NCI-H774 (cell line): ENCODE measurements at regions not wholly inside any gene's neighbourhood (a gene's known extent, or its start where the extent isn't known, plus 50 kb on each side); places are given as distances from the start of the nearest gene placed in this dataset.

Experiments
- DNase-seq: peaks from one replicate; lab custom pipeline; 2025; lab: John Stamatoyannopoulos, UW

DNA sequence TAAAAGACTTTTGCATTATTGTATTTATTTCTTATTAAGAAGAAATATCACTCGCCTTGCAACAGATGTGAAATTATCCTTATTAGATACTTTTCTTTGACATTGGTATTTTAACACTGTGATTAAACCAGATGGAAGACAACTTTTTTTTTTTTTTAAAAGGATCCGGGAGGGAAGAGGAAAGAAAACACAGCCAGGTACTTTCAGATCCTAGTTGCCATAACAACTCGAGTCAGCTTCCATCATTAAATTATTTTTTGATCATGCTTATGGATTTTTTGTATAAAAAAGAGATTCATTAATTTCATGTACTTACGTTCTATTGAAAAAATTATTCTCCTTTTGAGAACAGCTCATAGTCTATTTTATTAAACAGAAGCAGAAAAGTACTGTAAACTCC lies 515.7 kb downstream of the TBC1D4 start:
- no peak for DNase-seq

DNA sequence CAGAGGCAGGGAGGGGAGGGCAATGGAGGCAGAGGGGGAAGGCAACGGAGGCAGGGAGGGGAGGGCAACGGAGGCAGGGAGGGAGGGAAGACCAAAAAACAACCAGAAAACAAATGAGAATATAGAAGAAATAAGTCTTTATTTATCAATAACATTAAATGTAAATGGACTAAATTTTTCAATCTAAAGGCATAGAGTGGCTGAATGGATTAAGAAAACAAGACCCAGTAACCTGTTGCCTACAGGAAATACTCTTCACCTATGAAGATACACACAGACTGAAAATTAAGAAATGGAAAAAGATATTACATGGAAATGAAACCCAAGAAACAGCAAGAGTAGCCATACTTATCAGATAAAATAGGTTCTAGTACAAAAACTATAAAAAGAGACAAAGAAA lies 536.3 kb downstream of the TBC1D4 start:
- DNase-seq, result no peak

DNA sequence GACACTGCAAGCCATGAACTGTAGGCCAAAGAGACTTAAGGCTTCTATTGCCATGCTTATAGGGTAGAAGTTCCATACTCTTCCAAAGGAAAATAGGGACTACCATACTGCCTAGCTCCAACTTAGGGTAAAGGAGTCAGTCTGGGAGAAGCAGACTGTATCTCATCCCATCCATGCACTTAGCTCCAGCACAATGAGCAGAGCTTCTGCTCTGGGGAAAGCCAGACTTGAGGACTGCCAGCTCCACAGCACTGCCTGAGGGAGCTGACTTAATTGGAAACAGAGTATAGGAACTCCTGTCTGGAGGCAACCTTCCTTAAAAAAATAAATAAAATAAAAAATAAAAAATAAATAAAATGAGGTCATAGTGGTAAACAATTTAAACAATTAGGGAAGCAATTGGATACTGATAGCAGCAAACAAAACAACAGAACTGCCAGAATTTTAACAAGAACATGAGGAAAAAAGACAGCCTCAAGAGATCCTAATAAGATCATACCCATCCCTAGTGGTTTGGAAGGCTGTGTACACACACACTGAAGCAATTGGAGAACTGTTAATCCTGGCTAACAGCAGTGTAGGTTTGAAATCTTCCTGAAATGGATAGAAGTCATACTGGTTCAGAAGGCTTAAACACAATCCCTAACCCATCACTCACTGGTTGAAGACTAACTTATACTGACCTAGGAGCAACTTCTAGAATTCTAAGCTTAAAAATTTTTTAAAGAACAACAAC lies 550.1 kb downstream of the TBC1D4 start:
- no peak for DNase-seq

DNA sequence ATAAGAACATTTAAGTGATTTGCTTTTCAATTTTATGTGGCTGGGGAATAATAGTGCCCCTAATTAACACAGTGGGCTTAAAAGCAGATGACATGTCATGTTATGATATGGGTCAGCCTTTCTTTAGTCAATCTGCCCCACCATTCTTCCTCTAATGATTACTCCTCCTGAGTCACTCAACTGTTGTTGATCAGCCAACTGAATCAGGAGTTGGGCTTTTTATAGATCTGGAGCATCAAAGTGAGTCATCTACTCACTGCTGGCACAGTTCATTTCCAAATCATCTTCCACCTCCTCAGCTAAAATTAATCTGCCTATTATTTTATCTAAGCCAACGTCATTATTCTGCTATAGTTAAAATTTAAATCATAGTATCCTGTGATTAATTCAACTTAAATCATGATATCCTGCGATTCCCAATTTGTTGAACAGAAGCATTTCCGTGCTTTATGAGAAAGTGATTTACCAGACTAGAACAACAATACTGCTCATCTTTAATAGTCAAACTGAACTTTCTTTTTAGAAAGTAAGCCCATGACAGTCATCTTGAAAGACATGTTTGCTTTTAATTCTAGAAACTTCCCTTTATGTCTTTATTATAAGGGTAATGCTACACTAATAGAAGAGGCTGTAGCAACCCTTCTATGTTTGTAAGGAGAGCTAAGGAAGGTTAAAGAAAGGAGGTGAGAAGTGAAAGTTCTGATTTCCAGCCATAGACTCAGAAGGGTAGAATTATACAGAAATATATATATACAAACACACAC lies 551.4 kb downstream of the TBC1D4 start:
- no peak for DNase-seq

DNA sequence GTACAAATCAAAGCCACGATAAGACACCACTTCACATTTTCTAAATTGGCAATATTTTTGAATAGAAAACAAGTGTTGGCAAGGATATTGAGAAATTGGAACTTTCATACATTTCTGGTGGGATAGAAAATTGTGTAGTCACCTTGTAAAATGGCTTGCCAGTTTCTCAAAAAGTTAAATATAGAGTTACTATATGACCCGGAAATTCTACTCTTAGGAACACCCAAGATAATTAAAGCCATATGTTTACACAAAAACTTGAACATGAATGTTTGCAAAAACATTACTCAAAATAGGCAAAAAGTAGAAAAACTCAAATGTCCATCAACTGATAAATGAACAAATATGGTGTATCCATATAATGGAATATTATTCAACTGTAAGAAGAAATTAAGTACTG lies 552.5 kb downstream of the TBC1D4 start:
- DNase-seq, result no peak

DNA sequence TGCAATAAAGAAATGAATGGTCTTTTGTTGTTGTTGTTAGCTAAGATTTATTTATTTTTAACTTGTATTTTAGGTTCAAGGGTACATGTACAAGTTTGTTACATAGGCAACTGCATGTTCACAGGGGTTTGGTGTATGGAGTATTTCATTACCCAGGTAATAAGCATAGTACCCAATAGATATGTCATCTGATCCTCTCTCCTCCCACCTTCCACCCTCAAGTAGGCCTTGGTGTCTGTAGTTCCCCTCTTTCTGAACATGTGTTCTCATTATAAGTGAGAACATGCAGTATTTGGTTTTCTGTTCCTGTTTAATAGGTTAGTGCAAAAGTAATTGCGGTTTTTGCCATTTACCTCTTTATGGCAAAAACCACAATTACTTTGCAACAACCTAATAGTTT lies 554.1 kb downstream of the TBC1D4 start:
- DNase-seq, result no peak

DNA sequence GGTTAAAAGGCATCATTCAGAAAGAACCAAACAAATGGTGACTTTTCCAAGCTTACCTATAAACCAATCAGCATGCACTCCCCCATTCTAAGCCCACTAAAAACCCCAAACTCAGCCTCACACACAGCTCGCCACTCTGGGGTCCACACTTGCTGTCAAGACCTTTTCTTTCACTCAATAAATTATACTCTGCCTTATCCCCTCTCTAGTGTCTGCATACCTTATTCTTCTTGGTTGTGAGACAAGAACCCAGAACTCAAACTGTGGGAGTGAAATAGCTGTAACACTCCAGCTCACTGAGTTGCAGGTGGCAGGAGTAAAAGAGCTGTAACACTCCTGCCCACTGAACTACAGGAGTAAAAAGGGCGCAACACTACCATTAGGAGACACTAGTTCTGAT lies 559.0 kb downstream of the TBC1D4 start:
- no peak for DNase-seq

DNA sequence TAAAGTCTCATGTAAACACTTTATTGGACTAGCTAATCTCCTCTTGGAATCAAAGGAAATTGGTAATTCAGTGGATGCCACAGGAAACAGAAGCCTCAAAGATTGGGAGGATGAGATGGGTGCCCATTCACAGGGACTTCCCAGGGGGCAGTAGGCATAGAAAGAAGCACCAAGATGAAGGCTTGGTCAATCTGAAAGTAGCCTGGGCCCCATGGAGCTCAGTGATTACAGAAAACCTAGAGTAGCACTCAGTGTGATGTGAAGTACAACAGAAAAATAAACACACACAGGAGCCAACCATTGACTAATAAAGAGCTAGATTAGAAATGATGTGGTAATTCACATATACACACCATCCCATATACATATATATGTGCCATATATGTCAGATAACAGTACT lies 560.6 kb downstream of the TBC1D4 start:
- DNase-seq, result no peak

DNA sequence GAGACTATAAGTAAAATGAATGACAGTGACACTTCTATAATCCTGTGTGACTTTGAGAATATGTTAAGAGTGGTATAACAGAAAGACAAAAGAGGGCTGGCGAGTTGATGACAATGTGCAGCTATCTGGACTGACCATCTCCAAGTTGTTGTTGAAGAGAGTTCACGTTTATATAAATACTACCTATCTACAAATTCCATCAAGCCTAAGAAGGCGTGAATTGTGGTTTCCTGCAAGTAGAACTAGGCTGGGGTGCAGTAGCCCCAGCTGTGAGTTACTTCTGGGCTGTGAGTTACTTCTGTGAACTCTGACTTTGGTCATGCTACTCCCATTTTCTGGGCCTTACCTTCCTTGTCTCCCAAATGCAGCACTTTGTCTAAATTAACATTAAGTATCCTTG lies 561.0 kb downstream of the TBC1D4 start:
- DNase-seq, result no peak

DNA sequence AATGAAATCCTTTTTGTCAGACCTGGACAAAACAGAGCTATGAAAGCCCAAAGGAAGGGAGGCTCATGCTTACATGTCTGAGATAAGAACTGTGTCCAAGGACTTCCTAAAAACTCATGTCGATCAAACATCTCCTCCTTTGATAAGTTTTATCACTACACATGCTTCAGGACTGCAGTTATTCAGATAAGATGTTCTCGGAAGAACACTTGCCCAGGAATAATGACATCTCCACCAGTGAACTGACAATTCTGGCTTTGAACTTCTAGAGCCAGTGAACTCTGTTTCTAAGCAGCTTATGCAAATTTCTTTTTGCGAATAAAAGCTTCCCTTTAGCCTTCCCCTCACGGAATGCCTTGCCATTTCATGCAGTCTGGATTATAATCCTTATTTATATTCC lies 561.6 kb downstream of the TBC1D4 start:
- DNase-seq, result no peak

DNA sequence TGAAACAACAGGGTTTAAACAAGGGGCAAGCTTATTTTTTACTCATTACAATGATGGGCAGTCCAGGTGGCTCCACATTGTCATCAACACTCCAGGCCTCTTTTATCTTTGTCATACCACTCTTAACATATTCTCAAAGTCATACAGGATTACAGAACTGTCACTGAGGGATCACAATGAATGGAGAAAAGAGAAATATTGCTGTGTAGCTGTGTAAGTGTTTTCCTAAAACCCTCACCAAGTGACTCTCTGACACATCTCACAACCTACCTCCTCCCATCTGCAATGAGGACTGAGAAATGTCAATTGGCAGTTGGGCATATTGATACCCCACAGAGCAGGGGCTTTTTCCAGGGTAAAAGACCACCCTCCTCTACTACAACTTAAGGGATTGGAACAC lies 562.1 kb downstream of the TBC1D4 start:
- DNase-seq, result no peak

DNA sequence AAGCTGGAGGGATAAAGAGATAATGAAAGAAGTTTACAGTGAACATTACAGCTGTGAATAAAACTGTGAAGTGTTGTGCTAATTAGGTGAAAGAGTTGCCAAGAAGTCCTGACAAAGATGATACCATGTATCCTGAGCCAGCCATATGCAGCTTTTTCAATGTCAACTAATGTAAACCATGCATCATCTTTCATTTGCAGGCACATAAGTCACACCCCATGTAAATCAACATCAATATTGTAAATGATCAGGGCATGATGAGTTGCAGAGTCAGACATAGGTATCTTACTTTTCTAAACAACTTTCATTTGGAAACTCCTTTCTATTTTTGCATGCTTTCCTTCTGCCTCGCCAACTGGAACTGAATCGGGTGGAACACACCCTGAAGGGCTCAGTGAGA lies 569.1 kb downstream of the TBC1D4 start:
- DNase-seq, result no peak

DNA sequence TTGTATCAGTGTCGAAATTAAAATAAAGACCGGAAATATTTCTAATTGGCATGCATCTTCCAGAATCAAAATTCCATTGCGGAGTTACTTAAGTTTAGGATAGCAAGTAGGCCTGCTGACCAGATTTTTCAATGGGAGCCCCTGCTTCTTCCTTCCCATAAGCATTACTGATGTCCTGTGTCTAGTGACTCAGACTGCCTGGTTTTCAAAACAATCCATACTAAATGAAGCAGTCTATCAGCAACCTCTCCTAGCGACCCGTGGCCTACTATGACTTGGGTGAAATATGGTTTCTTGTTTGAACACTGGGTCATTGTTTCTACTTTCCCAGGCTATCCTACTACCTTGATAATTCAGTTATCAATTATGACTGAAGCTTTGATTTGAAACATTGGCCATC lies 571.6 kb downstream of the TBC1D4 start:
- DNase-seq, result no peak

DNA sequence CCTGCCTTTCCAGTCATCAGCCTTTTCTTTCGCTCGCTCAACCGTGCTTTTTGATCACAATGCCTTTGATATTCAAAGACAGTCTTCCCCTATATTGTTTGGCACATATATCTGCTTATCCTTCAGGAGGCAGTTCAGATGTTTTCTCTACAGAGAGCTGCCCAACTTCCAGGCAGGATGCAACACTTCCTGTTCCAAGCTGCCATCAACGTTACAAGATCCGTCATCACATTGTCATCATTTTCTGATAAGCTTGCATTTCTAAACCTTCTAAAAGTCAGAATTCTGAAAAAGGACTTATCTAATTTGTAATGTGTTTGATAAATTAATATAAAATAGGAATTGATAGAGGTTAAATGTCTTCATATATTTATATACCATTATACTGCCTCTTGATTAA lies 574.2 kb downstream of the TBC1D4 start:
- no peak for DNase-seq

DNA sequence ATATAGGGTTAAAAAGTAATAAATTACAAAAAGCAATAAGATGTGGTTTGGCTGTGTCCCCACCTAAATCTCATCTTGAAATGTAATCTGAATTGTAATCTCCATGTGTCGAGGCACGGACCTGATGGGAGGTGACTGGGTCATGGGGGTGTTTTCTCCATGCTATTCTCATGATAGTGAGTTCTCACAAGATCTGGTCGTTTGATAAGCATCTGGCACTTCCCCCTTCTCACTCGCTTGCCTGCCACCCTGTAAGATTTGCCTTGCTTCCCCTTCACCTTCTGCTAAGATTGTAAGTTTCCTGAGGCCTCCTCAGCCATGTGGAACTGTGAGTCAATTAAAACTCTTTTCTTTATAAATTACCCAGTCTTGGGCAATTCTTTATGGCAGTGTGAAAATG lies 577.4 kb downstream of the TBC1D4 start:
- DNase-seq, result no peak

DNA sequence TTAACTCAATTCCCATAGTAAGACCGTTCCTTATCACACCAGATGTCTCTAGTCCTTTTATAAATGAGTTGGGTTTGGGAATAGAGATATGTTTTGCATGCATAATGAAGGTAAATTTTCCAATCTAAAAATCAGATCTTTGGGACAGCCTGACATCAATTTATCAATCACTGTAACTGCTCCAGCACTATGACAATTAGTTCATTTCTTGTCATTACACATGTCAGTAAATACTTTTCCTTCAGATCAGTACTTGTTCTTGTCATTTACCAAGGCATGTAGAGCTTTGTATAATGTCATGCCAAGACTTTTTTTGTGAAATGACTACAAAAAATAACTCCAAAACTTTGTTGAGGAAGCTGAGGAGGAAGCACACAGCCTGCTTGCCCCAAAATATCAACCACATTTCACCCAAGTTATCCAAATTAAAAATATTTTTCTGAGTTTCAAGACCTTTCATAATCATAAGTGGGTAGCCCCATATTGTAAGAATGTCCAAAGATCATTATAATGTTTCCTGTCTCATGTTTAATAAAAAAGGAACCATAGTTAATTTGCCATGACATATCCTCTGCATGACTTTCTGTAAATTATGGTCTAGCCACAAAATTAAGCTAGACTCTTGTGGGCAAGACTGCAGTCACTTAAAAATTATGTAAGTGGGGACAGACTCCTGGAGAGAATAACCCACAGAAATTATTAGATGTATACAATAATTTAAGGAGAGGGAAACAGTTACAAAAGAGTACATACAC lies 586.8 kb downstream of the TBC1D4 start:
- DNase-seq, result no peak

DNA sequence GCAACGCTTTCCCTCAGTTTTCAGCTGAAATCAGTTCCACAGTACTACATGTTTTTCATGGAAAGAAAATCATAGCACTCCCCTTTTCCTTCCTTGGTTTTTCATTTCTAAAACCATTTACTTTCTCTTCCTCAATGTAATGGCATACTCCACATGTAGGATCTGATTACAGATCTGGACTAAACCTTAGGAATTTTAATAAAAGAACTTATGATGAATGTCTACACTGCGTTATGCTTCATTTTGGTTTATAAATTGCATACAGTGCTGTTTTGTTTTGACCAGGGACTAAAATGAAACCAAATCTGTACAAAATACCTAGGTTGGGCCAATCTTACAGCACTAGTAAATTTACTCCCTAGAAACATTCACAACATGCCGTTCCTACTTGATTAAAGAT lies 589.9 kb downstream of the TBC1D4 start:
- DNase-seq, result no peak

DNA sequence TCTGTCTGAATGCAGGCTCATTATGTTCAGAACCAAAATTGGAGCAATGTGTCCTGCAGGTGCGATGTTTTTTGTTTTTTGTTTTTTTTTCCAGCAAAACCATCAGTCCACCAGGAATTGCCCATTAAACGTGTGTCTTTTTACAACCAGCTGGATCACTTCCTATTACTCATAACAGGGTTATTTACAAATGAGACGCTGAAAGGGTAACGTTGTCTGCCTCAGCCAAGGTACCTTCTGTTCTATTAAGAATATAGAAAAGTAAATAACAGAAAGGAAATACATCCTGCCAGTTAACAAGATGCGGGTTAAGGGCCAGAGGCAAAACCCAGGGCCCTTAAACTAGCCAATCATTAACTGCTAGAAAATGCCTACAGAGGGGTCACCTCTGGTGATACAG lies 590.4 kb downstream of the TBC1D4 start:
- no peak for DNase-seq

DNA sequence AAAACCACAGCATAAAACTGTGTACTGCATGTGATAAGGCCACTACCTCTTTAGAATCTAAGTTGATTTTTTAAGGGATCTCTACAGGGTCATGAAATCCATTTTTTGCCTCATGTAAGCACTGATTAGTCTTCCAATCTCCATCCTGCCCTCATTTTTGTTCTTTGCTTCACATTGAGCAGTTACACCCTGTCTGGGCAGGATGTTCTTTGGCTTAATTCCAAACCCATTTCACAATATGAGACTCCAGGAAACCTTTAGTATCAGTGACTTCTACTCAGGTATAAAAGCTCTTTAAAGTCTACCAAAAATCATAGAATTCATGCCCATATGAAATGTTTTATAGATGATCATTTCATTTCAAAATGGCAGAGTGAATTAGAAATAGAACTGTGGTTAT lies 592.6 kb downstream of the TBC1D4 start:
- no peak for DNase-seq

DNA sequence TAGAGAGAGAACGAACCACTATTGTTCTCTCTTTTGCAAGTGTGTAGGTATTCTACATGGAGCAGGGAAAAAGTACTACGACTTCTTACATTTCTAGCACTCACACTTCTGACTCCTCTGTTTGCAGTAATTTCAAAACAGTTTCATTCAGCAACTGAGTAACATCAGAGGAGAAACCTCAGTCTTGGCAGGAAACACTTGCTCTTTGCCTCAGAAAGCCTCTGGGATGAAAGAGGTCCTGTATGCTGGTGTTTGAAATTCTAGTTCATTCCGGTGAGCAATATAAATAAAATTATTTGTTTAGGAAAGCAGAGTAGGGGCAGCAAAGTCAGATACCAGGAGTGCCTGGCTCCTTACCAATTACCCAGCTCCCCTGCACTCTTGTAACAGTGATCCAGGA lies 595.5 kb downstream of the TBC1D4 start:
- DNase-seq, result no peak

DNA sequence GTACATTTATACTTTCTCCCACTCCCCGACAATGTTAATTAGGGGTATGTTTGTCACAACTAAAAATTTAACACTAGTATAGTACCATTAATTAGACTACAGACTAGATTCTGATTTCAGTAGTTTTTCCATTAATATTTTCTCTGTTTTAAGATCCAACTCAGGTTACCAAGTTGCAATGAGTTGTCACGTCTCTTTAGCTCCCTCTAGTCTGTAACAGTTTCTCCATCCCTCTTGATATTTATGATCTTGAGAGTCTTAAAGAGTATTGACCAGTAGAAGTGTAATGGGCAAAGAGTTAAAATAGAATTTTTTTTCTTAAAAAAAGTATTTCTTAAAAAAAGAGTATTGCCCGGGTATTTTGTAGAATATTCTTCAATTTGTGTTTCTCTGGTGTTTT lies 598.1 kb downstream of the TBC1D4 start:
- DNase-seq, result no peak

DNA sequence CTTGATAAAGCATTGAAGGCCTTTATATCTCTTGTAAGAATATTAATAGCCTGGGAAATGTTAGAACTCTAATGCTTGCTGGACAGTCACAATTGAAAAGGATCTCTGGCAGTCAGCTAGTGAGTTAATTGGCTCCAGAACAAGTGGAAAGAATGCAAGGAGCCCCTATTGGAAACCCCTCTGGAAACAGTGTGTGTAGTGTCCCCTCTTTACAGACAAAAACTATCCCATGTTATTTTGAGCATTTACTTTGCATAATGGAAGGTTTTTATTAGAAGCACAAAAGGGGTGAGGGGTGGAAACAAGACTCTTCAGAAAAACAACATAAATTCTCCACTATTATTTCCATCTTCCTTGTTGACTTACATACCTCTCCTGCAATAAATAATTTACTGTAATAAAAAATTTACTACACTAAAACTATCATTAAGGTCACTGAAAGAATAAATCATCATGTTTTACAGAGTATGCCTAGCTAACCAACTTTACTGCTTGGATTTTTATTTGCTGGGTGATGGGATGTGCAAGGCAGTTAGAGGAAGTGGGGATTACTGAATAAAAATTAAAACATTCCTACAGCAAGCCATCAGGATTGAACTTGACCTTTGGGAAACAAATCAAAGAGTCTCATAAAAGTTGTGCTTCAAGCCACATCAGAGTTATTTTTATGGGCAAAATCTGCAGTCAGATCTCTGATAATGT lies 610.4 kb downstream of the TBC1D4 start:
- DNase-seq, result no peak

DNA sequence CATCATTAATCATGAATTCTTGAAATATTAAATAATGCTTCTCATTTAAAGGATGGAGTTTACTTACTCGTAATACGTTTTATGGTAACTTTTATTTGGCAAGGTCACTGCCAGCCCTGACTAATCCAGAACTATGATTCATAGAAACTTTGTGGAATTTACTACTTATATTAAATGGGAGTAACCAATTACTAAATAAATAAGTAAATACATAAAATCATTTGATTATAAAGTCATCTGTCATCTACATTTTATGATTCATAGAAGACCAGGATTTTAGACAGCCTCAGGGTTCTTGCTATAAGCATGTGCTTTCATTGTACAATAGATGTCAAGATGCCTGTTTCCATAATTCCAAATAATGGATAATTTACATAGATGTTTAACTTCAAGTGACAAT lies 611.1 kb downstream of the TBC1D4 start:
- DNase-seq, result no peak
